A673 (cell line): ENCODE measurements at regions not wholly inside any gene's neighbourhood (a gene's known extent, or its start where the extent isn't known, plus 50 kb on each side); places are given as distances from the start of the nearest gene placed in this dataset.

Experiments
- EZH2 ChIP-seq: fragments of 200-600 bp; sonication (generic); IDR thresholded peaks from 2 replicates; pipeline ENCODE4 v1.6.1; 2017; ENCODE audit warnings: borderline replicate concordance, low read depth, mild to moderate bottlenecking, mixed read lengths, antibody characterized with exemption, low read length; ENCODE audit not compliant: poor library complexity, severe bottlenecking
- TF ChIP-seq, protein P1 (sequence below): fragments of 300-800, 200-600 bp; sonication (generic); conservative IDR thresholded peaks from 2 replicates; pipeline ENCODE4 v1.5.1; 2017; ENCODE audit warnings: low read depth, mild to moderate bottlenecking, antibody characterized with exemption, low read length, moderate library complexity, mixed read lengths

GRCh38 chr1:30149226-30149625 is 574.2 kb downstream of the MATN1 start:
- TF ChIP-seq, protein P1, sequence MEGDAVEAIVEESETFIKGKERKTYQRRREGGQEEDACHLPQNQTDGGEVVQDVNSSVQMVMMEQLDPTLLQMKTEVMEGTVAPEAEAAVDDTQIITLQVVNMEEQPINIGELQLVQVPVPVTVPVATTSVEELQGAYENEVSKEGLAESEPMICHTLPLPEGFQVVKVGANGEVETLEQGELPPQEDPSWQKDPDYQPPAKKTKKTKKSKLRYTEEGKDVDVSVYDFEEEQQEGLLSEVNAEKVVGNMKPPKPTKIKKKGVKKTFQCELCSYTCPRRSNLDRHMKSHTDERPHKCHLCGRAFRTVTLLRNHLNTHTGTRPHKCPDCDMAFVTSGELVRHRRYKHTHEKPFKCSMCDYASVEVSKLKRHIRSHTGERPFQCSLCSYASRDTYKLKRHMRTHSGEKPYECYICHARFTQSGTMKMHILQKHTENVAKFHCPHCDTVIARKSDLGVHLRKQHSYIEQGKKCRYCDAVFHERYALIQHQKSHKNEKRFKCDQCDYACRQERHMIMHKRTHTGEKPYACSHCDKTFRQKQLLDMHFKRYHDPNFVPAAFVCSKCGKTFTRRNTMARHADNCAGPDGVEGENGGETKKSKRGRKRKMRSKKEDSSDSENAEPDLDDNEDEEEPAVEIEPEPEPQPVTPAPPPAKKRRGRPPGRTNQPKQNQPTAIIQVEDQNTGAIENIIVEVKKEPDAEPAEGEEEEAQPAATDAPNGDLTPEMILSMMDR: no peak
- no peak for TF ChIP-seq EZH2
